ENCODE measurements at regions not wholly inside any gene's neighbourhood (a gene's known extent, or its start where the extent isn't known, plus 50 kb on each side); places are given as distances from the start of the nearest gene placed in this dataset.

DNA sequence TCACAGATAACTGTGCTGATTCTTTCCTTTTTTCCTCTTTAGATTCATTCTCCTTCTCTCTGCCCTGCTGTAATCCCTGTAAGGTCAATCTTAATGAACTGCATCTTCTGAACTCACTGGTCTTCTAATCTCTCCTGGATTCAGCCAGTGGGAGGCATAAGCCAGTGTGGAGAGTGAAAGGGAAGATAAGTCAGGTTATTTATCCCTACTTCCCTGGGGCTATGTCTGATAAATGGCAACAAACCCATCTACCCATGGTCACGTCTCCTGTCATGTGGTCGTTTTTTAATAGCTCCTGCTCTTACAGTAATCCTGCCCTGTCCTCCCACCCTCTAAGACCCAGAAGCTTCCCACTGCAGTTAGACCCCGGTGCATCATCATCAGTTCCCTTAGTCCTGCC is 199.6 kb upstream of the NAALADL2 start:
- DNase-seq (ENCODE audit: low spot score): no peak

DNA sequence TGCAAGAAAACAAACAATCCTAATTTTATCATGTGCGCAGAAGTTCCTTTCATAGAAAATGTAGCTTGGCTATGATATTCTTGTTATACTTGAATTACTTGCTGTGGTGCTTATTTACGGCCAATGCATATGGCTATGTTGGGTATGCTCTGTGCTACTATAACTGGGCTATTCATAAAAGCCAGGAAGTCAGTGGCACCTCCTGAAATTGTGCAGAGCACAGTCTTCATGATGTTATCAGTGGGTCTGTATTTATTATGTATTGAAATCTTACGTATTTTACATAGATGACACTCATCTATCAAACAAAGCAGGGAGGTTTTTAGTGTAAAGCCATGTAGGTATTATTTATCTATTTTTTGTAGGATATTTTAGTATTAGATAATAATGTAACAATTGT is 196.5 kb upstream of the NAALADL2 start:
- DNase-seq (ENCODE audit: low spot score): no peak

DNA sequence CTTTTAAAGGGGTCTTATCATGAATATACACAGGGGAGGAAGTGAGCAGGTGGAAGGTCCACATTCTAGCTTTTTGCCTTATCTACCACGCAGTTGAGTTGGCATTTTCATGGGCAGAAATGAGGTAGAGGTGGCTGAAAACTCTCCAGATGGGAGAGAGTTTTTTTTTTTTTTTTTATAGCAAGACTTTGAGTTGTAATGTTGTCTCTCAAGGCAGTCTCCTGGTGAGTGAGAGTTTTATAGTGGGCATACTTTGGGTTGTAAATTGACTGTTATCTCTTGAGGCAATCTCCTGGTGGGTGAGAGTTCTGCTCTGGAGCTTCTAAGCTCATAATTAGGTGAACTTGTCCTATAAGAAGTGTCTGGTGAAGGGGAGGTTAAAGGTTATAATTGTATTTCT is 191.7 kb upstream of the NAALADL2 start:
- DNase-seq (ENCODE audit: low spot score): no peak

DNA sequence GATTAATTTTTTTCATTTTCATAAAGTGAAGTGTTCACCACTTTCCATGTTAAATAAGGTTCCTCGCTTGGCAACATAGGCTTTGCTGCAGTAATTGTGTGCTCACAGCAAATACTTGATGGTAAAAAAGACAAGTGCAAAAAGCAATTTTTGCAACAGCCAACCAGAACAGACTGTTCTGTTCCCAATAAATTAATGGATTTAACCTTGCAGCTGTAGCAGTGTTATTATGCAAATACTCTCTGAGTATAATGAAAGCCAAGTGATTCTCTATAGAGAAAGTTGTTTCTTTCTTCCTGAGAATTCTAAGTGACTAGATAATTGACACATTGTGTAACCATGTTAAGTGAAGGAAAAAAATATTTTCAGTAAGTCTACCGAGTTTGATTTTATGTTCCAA is 183.7 kb upstream of the NAALADL2 start:
- DNase-seq (ENCODE audit: low spot score): no peak

DNA sequence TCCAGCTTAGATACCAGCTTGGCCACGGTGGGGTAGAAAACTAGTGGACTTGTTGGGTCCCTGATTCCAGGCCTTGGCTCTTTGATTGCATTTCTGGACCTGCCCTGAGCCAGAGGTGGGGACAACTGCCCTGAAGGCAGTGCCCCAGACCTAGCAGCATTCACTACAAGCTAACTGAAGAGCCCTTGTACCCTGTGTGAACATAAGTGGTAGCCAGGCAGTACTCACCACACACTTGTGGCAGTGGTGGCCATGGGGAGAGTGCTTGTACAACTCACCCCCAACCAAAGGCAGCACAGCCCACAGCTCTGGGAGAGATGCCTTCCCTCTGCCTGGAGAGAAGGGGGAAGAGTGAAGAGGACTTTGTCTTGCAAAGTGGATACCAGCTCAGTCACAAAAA is 177.3 kb upstream of the NAALADL2 start:
- DNase-seq (ENCODE audit: low spot score): no peak

DNA sequence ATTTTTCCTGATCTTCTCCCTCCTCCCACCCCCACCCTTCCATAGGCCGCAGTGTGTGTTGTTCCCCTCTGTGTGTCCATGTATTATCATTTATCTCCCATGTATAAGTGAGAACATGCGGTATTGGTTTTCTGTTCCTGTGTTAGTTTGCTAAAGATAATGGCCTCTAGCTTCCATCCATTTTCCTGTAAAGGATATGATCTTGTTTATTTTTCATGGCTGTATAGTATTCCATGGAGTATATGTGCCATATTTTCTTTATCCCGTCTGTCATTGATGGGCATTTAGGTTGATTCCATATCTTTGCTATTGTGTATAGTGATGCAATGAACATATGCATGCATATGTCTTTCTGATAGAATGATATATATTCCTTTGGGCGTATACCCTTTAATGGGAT is 173.3 kb upstream of the NAALADL2 start:
- DNase-seq (ENCODE audit: low spot score): no peak

DNA sequence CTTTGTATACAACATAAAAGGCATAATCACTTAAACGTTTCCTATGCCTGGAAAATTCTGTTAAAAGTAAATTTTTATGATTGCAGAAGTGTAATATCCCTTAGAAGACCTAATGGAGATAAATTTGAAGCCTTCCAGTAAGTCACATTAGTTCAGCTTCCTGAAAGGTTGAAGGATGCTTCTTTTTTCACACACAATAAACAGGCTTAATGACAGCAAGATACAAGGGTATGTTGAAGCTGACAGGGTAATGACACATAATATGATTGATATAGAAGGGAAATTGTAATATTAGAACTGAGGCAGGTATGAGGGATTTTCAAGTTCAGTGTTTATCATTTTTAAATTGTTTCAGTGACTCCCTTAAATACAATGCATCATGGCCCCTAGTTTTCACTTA is 161.8 kb upstream of the NAALADL2 start:
- DNase-seq (ENCODE audit: low spot score): no peak

DNA sequence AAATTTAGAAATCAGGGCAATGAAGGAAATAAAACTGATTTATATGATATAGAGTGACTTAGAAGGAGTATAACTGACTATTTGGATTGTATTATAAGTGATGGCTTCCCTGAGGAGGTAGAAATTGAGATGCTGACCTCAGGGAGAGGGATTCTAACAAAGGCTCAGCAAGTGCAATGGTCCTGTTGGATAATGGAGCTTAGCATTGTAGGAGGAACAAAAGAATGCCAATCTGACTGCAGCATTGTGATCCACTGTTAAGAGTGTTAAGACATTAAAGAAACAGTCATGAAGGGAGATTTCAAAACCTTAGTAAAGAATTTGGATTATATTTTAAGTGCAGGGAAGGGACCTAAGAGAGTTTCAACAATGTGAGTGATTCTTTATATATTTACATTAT is 158.4 kb upstream of the NAALADL2 start:
- no peak for DNase-seq (ENCODE audit: low spot score)

DNA sequence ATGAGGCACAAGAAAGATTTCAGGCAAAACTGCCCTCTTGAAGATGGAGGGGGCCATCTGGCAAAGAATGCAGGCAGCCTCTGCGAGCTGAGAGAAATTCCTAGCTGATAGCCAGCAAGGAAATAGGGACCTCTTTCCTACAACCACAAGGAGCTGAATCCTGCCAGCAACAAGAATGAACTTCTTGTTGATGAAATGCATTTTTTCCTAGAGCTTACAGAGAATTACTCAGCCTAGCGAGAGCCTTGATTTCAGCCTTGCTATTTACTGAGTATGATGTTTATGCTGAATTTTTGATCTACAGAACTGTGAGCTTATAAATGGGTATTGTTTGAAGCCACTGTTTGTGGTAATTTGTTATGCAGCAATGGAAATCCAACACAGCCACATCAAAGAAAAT is 148.5 kb upstream of the NAALADL2 start:
- no peak for DNase-seq (ENCODE audit: low spot score)

DNA sequence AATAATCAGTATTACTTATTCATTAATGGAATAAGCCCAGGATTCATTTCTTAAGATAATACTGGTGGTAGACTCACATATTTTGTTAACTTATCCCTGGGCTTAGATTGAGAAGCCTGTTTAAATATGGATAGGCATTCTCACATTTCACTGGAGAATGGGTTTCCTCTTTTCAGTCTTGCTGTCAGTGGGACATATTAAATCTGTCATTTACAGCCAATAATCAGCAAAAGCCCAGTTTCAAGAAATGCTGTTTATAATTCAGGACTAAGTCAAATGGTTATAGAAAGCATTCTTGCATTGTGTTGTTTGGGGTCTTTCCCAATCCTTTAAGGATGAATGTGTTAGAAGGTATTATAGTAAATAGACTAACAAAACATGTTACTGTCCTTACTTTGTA is 143.7 kb upstream of the NAALADL2 start:
- no peak for DNase-seq (ENCODE audit: low spot score)

DNA sequence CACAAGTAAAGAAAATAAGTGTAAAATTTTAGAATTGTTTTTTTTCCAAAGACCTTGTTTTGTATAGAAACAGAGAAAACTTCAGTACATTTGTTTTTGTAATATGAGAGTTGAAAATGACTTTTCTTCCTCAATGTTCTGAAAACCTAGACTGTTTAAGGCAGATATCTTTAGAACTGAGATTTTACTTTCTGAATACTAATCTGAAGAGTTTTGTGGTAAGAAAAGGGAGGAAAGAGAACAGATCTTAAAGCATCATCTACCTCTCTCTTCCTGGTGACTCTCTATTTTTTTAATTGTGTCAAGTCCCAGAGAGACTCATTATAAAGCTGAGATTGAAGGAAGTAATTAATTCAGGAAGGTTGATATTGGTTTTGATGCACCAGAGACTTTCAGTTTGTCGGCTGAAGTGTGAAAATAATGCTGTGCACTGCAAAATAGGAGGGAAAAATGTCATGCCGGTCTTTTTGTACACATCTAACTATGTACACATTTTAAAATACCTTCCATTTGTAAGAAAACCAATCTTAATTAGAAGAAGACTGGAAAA is 142.1 kb upstream of the NAALADL2 start:
- DNase-seq (ENCODE audit: low spot score): no peak

DNA sequence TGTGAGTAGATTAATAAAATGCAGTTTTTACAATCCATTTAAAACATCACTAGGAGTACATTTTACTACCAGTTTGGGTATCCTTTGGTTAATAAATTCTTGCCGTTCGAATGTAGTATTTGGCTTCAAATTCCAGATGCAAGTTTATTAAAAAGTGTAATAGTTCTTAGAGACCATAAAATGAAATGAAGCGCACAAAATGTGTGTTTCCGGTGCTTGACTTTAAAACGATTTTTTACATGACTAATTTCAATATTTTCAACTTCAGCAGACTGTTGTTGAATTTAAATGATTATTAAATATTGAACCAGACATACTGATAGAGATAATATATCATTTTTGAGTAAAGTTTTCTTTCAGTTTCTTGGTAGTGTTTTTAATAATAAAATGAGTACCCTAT is 138.4 kb upstream of the NAALADL2 start:
- no peak for DNase-seq (ENCODE audit: low spot score)

DNA sequence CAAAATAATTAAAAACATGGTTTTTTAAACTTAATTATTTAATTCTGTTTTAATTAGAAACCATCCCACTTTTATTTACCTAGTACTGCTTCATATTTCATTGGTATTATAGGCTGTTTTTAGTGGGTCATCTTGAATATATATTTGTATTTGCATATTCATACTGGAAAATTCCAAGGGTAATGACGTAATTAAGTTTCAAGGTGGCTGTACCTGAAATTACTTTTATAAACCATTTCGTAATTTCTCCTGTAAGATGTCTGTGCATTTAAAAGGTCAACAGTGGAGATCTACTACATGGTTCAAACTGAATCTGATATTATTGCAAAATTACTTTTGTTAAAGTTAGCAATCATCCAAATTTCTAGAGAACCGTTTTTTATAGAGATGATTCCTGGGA is 133.8 kb upstream of the NAALADL2 start:
- DNase-seq (ENCODE audit: low spot score): no peak

DNA sequence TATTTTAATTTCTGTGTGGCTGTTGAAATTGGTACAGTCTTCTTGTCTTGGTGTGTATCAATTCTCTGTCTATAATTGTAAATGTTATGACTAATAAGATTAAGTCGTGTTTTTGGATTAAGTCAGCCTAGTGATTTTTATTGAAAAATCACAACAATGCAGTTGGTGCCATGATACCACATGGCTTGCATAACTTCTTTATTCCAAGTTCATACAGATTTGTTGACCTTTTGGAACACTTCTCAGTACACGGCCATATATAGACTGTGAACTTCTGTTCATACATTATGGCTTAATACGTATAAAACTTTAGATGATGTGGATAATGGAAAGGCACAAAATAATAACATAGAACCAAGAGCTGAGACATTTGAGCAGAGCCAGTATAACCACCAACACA is 121.2 kb upstream of the NAALADL2 start:
- no peak for DNase-seq (ENCODE audit: low spot score)

DNA sequence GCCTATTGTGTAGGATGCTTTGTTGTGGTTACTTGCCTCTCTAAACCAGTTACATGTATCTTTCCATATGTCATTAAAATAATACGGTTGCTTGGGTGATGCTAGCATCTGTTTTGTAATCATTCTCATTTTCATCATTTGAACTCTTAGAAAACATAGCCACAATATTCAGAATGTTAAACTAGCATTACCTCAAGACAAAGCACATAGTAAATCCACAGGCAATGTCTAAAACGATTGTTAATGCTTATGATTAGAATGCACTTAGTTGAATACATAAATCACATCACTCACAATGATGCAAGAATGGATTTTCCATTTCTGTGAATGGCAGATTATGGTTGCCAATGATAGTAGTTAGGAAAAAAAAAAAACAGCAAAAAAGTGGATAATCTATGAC is 110.0 kb upstream of the NAALADL2 start:
- DNase-seq (ENCODE audit: low spot score): no peak

DNA sequence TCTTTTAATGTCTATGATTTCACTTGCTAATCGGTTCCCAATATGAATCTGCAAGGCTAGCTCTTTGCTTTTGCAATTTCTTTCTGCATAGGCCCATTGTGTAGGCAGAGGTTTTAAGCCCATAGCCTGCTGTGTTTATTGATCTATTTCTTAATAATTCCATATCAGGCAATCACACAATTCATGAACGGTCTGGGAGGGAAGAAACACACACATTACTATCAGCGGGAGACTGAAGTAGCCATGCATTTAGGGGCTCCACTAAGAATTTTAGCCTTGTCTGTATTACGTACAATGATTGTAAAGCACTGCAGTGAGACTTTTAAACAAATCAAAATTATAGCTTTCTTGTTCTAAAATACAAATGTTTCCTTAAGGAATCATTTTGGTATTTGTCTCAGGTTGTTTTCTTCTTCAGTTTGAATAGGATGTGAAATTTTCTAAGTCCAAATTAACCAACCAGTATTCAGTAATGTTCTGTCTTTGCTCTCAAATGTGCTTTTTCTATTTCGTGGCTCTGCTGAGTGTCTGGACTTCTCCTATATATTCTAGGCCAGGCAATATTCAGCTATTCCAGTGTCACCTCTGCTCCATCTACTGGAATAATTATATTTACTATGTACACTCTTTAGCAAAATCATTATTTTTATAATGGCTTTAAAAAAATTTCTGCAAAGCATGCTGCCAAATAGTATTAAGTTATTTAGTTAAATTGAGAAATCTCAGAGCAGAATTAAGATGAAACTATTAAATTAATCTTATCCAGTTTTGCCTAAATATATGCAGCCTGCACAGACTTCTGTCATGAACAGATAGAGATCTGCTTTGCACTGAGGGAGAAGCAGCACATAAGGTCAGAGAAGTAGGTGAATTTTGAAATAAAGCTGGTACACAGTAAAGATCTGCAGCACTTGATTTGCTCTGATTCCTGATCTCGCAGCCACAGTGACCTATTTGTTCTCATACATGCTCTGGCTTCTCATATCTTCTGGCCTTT is 103.0 kb upstream of the NAALADL2 start:
- DNase-seq (ENCODE audit: low spot score): no peak

DNA sequence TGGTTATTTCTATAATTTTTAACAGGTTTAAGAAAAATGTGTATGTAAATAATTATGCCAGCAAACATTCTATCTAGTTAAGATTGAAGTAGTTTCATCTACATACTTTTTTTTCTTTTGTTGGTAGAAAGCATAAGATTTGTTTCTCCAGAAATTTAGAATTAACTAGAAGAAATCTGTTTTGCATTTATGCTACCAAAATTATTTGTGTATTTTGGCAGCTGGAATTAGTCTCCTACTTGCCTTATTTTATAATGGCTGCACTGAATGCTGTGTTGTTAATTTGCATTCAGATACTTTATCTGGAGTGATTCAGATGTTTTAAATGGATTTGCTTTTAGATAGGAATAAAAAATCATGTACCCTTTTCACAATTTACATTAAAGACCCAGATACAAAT is 100.2 kb upstream of the NAALADL2 start:
- no peak for DNase-seq (ENCODE audit: low spot score)

DNA sequence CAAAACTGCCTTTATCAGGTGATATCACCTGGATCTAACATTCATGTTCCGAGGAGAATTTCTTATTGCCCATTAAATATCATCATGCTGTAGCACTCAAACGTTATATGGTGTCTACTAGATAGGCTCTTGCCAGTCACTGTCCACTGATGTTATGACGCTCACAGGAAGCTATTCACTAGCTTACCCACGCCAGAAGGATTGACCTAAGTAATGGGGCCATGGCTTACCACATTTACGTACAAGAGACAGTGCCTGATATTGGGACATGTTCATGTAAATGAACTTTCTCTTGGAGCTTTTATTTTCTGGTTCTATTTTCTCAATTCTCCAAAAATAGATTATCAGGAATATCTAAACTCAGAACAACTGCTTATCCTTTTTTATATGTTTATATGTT is 91.7 kb upstream of the NAALADL2 start:
- DNase-seq (ENCODE audit: low spot score): no peak

DNA sequence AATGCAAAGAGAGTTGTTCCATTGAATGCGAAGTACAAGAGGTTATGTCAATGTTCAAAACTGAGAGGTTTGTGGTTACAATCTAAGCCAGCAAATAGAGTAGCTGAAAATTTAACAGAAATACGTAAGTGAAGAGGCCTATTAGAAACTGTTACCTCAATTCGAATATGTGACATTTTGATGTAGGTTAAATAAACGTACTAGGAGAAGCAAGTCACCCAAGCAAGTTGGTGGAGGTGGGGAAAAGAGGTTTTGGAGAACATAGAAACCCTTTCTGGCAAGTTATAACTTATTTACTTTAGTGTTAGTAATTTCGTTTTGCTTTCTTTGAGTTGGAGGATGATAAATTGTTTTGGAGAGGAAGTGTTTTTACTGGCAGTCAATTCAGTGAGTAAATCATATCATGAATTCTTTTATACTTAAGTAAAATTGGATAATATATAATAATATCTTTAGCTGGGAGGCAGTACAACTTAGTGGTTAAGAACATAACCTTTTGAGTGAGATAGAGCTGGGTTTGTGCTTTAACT is 91.2 kb upstream of the NAALADL2 start:
- no peak for DNase-seq (ENCODE audit: low spot score)

DNA sequence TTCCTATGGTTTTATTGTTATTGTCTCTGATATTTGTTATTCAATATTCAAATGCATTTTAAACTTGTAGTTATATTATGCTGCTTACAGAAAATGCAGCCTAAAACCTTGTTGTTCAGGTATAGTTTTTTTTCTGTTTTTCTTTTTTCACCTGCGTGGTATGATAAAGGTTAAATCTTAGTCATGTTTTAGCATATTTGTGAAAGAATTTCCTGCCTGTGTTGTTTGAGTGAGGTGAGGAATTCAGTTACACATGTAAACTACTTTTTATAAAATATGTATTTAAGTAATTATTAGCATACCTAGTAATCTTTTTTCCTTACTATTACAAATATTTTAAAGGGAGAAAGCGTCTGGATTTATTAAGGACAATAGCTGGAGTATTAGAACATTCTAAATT is 90.0 kb upstream of the NAALADL2 start:
- no peak for DNase-seq (ENCODE audit: low spot score)

DNA sequence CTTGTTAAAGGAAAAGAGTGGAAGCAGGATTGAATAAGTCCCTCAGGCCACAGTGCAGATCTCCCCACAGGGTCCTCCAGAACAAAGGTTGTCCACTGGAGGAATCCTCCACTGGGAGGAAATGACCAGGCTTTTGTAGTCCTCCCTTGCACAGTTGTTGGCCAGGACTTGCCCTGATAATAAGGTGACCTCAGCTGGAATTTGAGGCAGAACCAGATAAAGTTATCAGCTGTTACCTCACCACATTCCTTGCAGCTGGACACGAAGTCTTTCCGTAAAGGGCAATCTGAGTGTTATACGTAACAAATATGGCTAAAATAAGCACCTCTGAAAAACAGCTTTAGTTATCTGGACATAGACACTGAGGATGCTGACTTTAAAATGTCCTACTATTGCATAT is 83.5 kb upstream of the NAALADL2 start:
- no peak for DNase-seq (ENCODE audit: low spot score)

DNA sequence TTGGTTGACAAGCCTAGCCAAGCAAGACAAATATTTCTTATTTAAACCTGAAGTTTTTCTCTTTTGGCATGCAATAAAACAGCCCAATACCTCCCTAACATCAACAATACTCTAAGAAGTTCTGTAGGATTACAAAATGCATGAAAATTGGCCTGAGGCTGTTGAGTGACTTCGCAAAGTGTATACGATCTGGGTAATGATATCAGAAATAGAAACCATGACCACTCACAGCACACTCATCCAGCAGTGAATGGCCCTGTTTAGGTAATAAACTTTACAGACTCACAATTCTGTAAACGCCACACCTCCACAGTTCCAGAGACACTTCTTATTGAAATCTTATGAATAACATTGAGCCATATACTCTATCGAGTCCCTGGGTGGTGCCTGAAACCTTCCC is 83.0 kb upstream of the NAALADL2 start:
- no peak for DNase-seq (ENCODE audit: low spot score)

DNA sequence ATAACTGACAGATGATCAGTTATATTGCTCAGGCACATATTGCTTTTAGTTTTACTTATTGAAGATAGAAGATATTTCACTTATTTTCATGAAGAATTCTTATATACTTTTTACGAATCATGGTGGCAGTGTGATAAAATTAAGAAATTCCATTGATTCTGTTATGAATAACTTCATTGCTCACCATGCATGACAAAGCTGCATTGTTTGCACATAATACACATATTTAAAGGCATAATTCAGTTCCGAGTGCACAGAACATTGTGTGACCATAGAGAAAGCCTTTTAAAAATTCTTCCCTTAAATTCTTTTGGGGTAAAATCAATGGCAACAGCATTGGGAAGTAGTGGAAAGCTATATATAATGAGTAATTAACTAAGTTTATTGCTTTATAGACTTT is 82.5 kb upstream of the NAALADL2 start:
- no peak for DNase-seq (ENCODE audit: low spot score)

DNA sequence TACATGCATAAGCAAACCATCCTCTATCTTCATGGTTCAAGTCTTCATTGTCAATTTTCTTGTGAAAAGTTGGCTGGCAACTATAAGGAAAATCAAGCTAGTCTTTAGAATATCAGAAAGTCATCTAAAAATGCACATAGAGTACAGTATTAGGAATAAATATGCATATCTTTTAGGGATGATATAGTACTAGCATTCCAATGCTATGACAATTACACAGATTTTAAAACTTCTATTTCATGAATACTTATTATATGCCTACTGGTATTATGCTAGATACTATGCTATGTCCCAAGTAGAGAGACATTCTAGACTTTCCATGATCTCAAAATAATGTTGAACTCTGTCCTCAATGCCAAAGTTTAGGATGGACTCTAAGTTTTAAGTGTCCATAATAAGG is 81.3 kb upstream of the NAALADL2 start:
- DNase-seq (ENCODE audit: low spot score): no peak
